ENCODE measurements at regions not wholly inside any gene's neighbourhood (a gene's known extent, or its start where the extent isn't known, plus 50 kb on each side); places are given as distances from the start of the nearest gene placed in this dataset.

- TF ChIP-seq CUX1 (IDR thresholded peaks at IDR 0.05; ENCODE audit: insufficient replicate concordance, low read depth, low read length) = no peak
Measured at GRCh38 chrX:33379839-33380238, 168.5 kb upstream of the DMD start (continued).

GRCh38 chrX:33357606-33358005 lies 146.3 kb upstream of the DMD start:
- no peak for DNase-seq (ENCODE audit: low read depth, low spot score)
- Histone ChIP-seq H4K20me1 (ENCODE audit: control insufficient read depth, insufficient read depth) (no peaks in the 10 kb centered on the region), H3K4me2 (ENCODE audit: control insufficient read depth, insufficient read depth) (no peak overlapping the region), H3K9ac (ENCODE audit: control insufficient read depth, insufficient read depth, low read length) (no peak overlapping the region), H3K9me3 (replicated peaks; ENCODE audit: control insufficient read depth, insufficient read depth, low read length) (no peaks in the 10 kb centered on the region), H3K27me3 (replicated peaks in 1 of 2; ENCODE audit: control insufficient read depth in 2 of 2, insufficient read depth in 2 of 2, low read length in 1 of 2) (no peaks in the 10 kb centered on the region), H3K4me3 (no peak overlapping the region), H3K79me2 (ENCODE audit: control insufficient read depth, insufficient read depth, low read length) (no peaks in the 10 kb centered on the region), H2AFZ (ENCODE audit: control insufficient read depth, low read depth, low read length) (no peak overlapping the region), H3K27ac (ENCODE audit: control insufficient read depth, insufficient read depth) (no peak overlapping the region), H3K36me3 (ENCODE audit: control insufficient read depth in 2 of 2, insufficient read depth in 2 of 2, low read length in 1 of 2) (no peaks in the 10 kb centered on the region), H3K4me1 (ENCODE audit: control insufficient read depth, insufficient read depth, low read length) (no peaks in the 10 kb centered on the region)
- ChIA-PET CTCF (no interaction called here), RAD21 (ENCODE audit: unreplicated experiment) (no interaction called here), POLR2A (no interaction called here), SMC1A (ENCODE audit: uncharacterized antibody, unreplicated experiment) (no interaction called here)
- intact Hi-C loops (cut with micrococcal nuclease; ENCODE audit: unreplicated experiment) = no loop called here
- no peak for FAIRE-seq
- 0% methylated on average over 3 of the region's 3 CpGs for WGBS (ENCODE audit: insufficient coverage, insufficient replicate concordance, low lambda C conversion rate, missing lambda C conversion rate)
- ATAC-seq = no peak
- in situ Hi-C loops (cut with MboI) = no loop called here
- BruUV-seq (replicated peaks) = no TSS peak
- no peak for TF ChIP-seq GATAD2B (conservative IDR thresholded peaks at IDR 0.05; ENCODE audit: low read depth)
- TF ChIP-seq RELA (IDR thresholded peaks at IDR 0.05; ENCODE audit: borderline replicate concordance, partially characterized antibody) = no peak
- no peak for TF ChIP-seq NBN (IDR thresholded peaks at IDR 0.05)
- TF ChIP-seq ZZZ3 (IDR thresholded peaks at IDR 0.05; ENCODE audit: control insufficient read depth, insufficient read length, low read depth) = no peak
- no peak for TF ChIP-seq HCFC1 (IDR thresholded peaks at IDR 0.05; ENCODE audit: low read length)
- TF ChIP-seq ATF7 (IDR thresholded peaks at IDR 0.05; ENCODE audit: low read depth) = no peak
- TF ChIP-seq NR2F1 (conservative IDR thresholded peaks at IDR 0.05) = no peak
- no peak for TF ChIP-seq POU2F2 (IDR thresholded peaks at IDR 0.05; ENCODE audit: borderline replicate concordance, low read depth, low read length)
- no peak for TF ChIP-seq TBL1XR1 (IDR thresholded peaks at IDR 0.05; ENCODE audit: low read depth, low read length)
- TF ChIP-seq PBX3 (IDR thresholded peaks at IDR 0.05; ENCODE audit: insufficient replicate concordance, low read depth, low read length) = no peak
- no peak for TF ChIP-seq STAT3 (IDR thresholded peaks at IDR 0.05; ENCODE audit: low read depth, low read length)
- no peak for TF ChIP-seq USF2 (IDR thresholded peaks at IDR 0.05; ENCODE audit: borderline replicate concordance, low read depth, low read length)
- TF ChIP-seq BMI1 (IDR thresholded peaks at IDR 0.05; ENCODE audit: borderline replicate concordance) = no peak
- TF ChIP-seq EED (IDR thresholded peaks at IDR 0.05; ENCODE audit: low read depth) = no peak
- no peak for TF ChIP-seq PKNOX1 (IDR thresholded peaks at IDR 0.05)
- no peak for TF ChIP-seq CHD4 (IDR thresholded peaks at IDR 0.05)
- no peak for TF ChIP-seq RCOR1 (conservative IDR thresholded peaks at IDR 0.05; ENCODE audit: low read depth, low read length)
